Ectodermal cell (in vitro differentiated cells): ENCODE measurements at regions not wholly inside any gene's neighbourhood (a gene's known extent, or its start where the extent isn't known, plus 50 kb on each side); places are given as distances from the start of the nearest gene placed in this dataset.

ENCODE experiments used
- H3K27ac ChIP-seq: 2 replicates; pipeline ENCODE4 v1.7.0; 2013; ENCODE audit warnings: mild to moderate bottlenecking, low read depth, low read length; ENCODE audit not compliant: insufficient read depth, poor library complexity, severe bottlenecking
- H3K27me3 ChIP-seq: 2 replicates; pipeline ENCODE4 v1.7.0; 2013; ENCODE audit warnings: mild to moderate bottlenecking, low read length; ENCODE audit not compliant: insufficient read depth, control insufficient read depth, poor library complexity, severe bottlenecking
- H3K36me3 ChIP-seq: one replicate; pipeline ENCODE4 v1.7.0; 2013; ENCODE audit warnings: low read length; ENCODE audit not compliant: control insufficient read depth, insufficient read depth
- H3K4me1 ChIP-seq: one replicate; pipeline ENCODE4 v1.7.0; 2013; ENCODE audit warnings: low read length; ENCODE audit not compliant: control insufficient read depth, insufficient read depth
- H3K4me3 ChIP-seq: 2 replicates; pipeline ENCODE4 v1.7.0; 2013; ENCODE audit warnings: low read depth, low read length, control low read depth; ENCODE audit not compliant: insufficient read depth
- H3K9me3 ChIP-seq: 2 replicates; pipeline ENCODE4 v1.7.0; 2013; ENCODE audit warnings: mild to moderate bottlenecking, low read length, moderate library complexity; ENCODE audit not compliant: control insufficient read depth
- WGBS, 2 experiments: methylation state at CpG; one replicate each; pipeline ENCODE4 v1.1.7; 2013; ENCODE audit warnings: missing lambda C conversion rate in 2 of 2; 5-methylcytosine and 5-hydroxymethylcytosine counted together

DNA sequence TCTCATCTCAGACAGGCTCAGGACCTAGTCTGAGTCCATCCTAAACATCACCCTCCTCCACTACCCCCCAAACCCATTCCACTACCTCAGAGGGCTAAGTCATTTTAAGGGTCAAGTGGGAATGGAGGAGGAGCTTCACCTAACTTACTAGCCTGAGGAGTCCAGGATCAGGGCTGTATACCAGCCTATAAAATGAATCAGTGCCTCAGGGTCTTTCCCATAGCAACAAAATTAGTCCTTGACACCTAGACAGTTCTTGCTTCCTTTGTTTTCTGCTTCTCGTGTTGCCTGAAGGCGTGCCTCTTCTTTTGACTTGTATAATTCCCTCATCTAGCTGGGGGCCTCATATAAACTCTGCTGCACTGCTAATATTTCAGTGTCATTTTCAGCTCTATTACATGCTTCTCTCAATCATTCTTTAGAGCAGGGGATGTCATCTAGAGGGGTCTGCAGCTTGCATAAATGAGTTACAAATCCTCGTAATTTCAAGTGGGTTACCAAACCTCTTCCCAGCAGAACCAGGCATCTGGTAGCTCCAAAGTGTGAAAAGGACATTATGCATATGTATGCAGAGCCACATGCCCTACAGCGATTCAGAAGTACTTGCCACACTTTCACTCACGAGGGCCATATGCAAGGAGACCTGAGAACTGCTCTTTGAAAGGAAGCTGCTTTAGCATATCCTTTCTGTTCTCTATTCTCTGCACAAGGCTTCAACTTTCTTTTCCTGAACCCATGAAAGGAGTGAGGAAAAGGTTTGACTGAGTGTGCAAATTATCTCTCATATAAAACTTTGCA lies 311.7 kb upstream of the SEMA6D start:
- Histone ChIP-seq H3K4me1 (no peaks in the 10 kb centered on the region), H3K27ac (no peak overlapping the region), H3K4me3 (no peak overlapping the region), H3K27me3 (no peaks in the 10 kb centered on the region), H3K9me3 (no peaks in the 10 kb centered on the region), H3K36me3 (no peaks in the 10 kb centered on the region)
- WGBS, 2 experiments, result 59% methylated on average over 5 of the region's 5 CpGs

DNA sequence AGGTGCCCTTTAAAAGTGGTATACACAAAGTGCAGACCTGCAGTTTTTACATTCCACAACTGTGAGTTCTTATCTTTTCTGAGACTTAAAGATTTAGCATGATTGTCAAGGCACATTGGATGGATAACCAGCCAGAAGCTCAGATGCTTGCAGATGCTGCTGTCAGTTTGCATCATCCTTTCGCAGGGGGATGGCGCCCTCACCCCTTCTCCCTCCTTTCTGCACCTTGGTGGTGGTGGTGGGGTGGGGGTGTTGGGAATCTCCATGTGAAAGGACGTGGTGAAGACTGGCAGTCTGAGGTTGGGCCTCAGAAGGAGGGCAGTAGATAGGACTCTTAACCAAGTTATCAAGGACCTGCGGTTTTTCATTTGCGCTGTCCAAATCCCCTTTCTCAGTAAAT lies 309.6 kb upstream of the SEMA6D start:
- 72 to 76% methylated on average over 5 of the region's 5 CpGs for WGBS, 2 experiments
- H3K9me3 ChIP-seq, result no peaks in the 10 kb centered on the region
- H3K27me3 ChIP-seq, result no peaks in the 10 kb centered on the region
- no peak overlapping the region for H3K27ac ChIP-seq
- no peaks in the 10 kb centered on the region for H3K4me1 ChIP-seq
- no peaks in the 10 kb centered on the region for H3K36me3 ChIP-seq
- no peak overlapping the region for H3K4me3 ChIP-seq

DNA sequence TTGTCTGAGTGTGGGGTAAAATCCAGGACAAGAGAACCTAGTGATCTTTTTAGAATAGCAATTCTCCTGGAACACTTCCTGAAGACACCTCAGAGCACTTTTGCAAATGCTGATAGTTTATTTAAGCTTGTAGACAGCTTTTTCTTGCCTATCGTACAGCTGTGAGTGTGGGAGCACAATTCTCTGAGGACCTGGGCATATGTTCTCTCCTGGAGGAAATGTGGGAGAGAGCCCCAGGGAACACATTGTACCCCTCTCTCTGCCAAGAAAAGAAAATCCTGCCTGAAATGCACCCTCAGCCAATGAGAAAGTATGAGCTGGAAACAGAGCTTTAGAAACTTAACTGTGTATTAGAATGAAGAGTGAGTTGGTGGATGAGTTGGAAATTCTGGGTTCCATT lies 308.3 kb upstream of the SEMA6D start:
- Histone ChIP-seq H3K4me3 (no peak overlapping the region), H3K27ac (no peak overlapping the region), H3K36me3 (no peaks in the 10 kb centered on the region), H3K9me3 (no peaks in the 10 kb centered on the region), H3K4me1 (no peaks in the 10 kb centered on the region), H3K27me3 (no peaks in the 10 kb centered on the region)
- 87 to 100% methylated on average over 1 of the region's 1 CpG for WGBS, 2 experiments

DNA sequence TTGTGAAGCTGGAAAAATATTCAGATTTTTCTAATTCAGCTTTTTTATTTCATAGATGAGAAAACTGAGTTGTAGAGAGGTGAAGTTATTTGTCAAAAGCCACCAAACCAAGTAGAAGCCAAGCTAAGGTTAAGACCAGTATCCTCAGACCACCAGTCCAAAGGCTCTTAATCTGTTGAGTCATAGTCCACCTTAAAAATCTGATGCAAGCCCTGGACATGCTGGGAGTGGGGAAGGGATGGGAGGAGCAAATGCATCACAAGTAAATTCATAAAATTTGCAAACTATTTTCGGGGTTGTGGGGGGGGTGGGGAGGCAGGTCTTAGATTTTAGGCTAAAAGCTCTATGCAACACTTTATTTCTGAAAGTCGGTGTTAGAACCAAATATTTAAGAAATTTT lies 307.7 kb upstream of the SEMA6D start:
- 88 to 93% methylated on average over 1 to 2 of the region's 2 CpGs for WGBS, 2 experiments
- H3K4me1 ChIP-seq, result no peaks in the 10 kb centered on the region
- no peak overlapping the region for H3K4me3 ChIP-seq
- H3K36me3 ChIP-seq, result no peaks in the 10 kb centered on the region
- no peak overlapping the region for H3K27ac ChIP-seq
- no peaks in the 10 kb centered on the region for H3K9me3 ChIP-seq
- no peaks in the 10 kb centered on the region for H3K27me3 ChIP-seq

DNA sequence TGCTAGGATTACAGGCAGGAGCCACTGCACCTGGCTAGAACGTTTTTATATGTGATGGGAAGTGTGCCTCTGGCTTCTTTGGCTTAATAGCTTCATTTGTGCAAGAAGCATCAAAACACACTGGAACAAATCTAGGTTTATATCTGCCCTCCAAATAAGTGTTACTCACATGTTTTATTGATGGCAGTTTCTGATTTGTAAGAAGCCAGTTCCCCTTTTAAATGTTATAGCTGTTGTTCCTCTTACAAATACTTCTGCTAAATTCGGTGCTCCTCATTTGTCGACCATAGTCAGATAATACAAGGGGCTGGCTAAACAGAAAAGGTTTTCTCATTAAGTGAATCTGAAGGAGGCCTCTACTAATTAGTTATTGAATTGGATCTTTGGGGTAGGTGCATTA lies 307.1 kb upstream of the SEMA6D start:
- Histone ChIP-seq H3K36me3 (no peaks in the 10 kb centered on the region), H3K9me3 (no peaks in the 10 kb centered on the region), H3K4me1 (no peaks in the 10 kb centered on the region), H3K4me3 (no peak overlapping the region), H3K27ac (no peak overlapping the region), H3K27me3 (no peaks in the 10 kb centered on the region)
- 91 to 98% methylated on average over 3 of the region's 3 CpGs for WGBS, 2 experiments

DNA sequence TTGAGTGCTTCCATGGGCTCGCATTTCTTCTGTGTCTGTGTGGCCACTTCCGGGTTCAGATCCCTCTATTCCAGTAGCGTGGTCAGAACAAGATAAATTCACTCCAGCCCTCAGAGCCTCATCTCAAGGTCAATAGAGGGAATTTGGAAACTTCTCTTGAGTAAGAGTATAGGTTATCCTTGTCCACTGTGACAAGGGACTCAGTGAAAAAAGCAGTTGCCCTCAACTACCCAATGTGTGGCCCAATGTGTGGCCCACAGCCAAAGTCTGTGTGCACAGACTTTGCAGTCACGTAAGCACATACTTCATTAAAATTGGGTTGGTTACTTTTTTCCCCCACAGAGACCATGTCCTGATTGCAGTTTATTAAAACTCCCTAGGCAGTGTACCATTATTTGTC lies 305.6 kb upstream of the SEMA6D start:
- Histone ChIP-seq H3K27me3 (no peaks in the 10 kb centered on the region), H3K4me1 (no peaks in the 10 kb centered on the region), H3K36me3 (no peaks in the 10 kb centered on the region), H3K4me3 (no peak overlapping the region), H3K9me3 (no peaks in the 10 kb centered on the region), H3K27ac (no peak overlapping the region)
- 95 to 96% methylated on average over 4 of the region's 4 CpGs for WGBS, 2 experiments

DNA sequence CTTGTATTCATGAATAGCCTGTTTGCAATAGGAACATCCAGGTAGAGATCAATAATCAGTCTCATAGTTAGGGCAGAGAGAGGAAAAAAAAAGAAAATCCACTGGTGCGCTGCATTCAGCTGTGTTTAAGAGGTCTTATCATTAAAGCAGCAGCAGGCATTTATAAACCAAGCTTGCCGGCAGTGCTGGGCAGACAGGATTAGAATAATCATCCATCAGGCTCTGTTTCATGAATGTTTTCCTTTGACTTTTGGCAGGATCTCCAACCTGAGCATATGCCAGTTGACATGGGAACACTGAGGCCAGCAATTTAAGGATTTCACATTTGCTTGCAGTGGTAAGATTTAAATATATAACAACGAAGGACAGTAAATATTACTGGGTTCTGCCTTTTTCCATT lies 305.2 kb upstream of the SEMA6D start:
- no peaks in the 10 kb centered on the region for H3K4me1 ChIP-seq
- no peaks in the 10 kb centered on the region for H3K9me3 ChIP-seq
- no peak overlapping the region for H3K27ac ChIP-seq
- no peaks in the 10 kb centered on the region for H3K36me3 ChIP-seq
- 96 to 97% methylated on average over 3 of the region's 3 CpGs for WGBS, 2 experiments
- no peaks in the 10 kb centered on the region for H3K27me3 ChIP-seq
- H3K4me3 ChIP-seq, result no peak overlapping the region

DNA sequence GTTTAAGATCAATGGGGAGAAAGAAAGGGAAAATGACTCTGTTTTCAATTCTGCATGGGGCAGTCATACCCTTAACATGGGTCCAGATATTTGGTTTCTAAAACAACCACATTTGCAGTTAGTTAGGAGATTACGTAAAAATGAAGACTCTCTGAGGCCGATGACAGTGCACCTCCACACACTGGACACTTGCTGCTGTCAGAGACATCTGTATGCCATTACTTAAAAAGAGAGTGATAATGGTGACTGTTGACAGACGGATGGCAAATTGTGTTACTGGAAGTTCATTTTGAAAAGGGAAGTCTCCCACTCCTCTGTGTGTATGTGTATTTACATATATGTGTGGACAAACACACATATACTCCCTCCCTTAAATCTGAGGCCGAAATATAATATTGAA lies 304.5 kb upstream of the SEMA6D start:
- H3K4me1 ChIP-seq, result no peaks in the 10 kb centered on the region
- H3K36me3 ChIP-seq, result no peaks in the 10 kb centered on the region
- no peak overlapping the region for H3K4me3 ChIP-seq
- H3K9me3 ChIP-seq, result no peaks in the 10 kb centered on the region
- 91 to 94% methylated on average over 2 to 3 of the region's 4 CpGs for WGBS, 2 experiments
- H3K27me3 ChIP-seq, result no peaks in the 10 kb centered on the region
- no peak overlapping the region for H3K27ac ChIP-seq

DNA sequence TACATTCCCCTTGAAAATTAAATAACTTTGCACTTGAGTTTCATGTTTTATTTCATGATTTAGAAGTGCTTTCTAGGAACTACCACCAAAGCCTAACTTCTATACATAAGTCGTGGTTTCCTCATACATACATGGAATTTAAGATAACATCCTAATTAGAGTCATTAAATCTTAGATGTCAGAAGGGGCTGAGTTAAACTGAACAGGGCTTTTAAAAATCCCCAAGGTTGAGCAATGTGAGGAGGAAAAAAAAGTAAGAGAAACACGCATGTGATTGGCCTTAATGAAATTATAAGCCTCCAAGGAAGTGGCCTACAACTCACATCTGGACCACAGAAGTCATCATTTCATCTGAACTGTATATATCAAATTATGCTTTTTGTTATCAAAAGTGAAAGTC lies 303.1 kb upstream of the SEMA6D start:
- 92 to 100% methylated on average over 1 to 2 of the region's 2 CpGs for WGBS, 2 experiments
- no peaks in the 10 kb centered on the region for H3K27me3 ChIP-seq
- H3K9me3 ChIP-seq, result no peaks in the 10 kb centered on the region
- no peaks in the 10 kb centered on the region for H3K4me1 ChIP-seq
- H3K36me3 ChIP-seq, result no peaks in the 10 kb centered on the region
- H3K4me3 ChIP-seq, result no peak overlapping the region
- no peak overlapping the region for H3K27ac ChIP-seq

DNA sequence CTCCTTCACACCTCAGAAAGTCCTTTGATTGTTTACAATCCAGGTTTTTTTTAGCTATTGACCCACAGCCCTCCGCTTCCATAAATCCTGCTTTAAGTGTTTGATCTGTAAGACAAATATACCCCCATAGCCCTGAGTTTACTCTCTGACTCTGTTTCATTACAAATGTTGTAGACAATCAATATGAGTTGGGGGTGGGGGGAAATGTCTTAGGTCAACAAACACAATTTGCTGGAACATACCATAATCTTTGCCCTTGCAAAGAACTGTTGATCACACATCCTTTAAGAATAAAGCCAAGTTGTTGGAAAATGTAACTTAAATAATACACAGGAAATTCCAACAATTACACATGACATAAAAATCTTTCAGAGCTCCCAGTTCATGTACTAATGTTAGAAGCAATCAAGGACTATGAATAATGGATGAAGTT lies 301.8 kb upstream of the SEMA6D start:
- H3K4me1 ChIP-seq, result no peaks in the 10 kb centered on the region
- H3K27ac ChIP-seq, result no peak overlapping the region
- no peaks in the 10 kb centered on the region for H3K36me3 ChIP-seq
- WGBS, 2 experiments, result 60 to 100% methylated on average over 1 of the region's 1 CpG
- no peaks in the 10 kb centered on the region for H3K9me3 ChIP-seq
- no peak overlapping the region for H3K4me3 ChIP-seq
- no peaks in the 10 kb centered on the region for H3K27me3 ChIP-seq
